Activated CD8-positive, alpha-beta memory T cell treated with anti-CD3 and anti-CD28 coated beads for 36 hours (primary cell): ENCODE measurements at regions not wholly inside any gene's neighbourhood (a gene's known extent, or its start where the extent isn't known, plus 50 kb on each side); places are given as distances from the start of the nearest gene placed in this dataset.
"Not testable (repeated sequence)": the region's sequence is repeated elsewhere in the genome, so short reads cannot be mapped to it uniquely, and the experiment has no call there.

Experiments
- CTCF ChIA-PET: fragments of 350-600 bp; sonication (Branson Sonifier 250); formaldehyde crosslinking; loops from one replicate; lab custom pipeline; 2021; ENCODE audit warnings: antibody characterized with exemption; lab: Charles Lee
- POLR2A ChIA-PET: fragments of 350-600 bp; sonication (Branson Sonifier 250); formaldehyde crosslinking; loops from one replicate; lab custom pipeline; 2021; ENCODE audit warnings: antibody characterized with exemption; lab: Charles Lee

DNA sequence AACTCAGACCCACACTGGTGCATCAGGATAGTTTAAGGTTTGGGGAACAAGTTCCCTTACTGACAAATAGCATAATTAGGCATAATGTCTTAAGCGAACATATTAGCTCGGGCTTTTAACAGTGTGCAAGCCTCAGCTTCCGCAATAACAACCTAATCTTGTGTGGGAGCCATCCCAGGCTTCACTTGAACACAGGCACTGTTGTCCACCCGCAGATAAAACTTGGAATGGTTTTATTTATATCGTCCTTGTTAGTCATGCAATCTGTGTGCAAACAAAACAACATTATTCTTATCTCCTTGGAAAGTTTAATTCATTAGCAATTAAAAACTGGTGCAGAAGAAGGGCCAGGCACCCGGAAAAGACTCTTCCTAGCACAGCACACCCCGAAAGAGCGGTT, 107.4 kb downstream of the LMO4 start:
- CTCF ChIA-PET, POLR2A ChIA-PET: not testable (repeated sequence)

DNA sequence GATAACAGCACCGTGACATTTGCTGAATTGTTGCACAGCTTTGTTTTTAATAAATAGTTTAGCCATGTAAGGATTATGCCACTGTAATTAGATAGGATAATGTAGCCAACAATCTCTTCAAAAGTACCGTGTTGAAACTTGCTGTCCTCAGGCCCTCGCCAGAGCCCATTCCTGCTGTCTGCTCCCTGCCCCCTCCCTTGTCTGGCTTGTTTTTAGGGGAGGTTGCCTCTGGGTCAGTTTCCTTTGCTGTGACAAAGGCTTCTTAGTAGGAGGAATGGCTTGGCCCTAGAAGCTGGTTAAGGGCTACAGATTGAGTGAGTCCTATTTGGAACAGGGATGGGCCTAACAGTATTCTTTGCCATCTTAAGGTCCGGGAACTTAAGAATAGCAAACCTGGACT, 107.9 kb downstream of the LMO4 start:
- CTCF ChIA-PET, result no interaction called here

DNA sequence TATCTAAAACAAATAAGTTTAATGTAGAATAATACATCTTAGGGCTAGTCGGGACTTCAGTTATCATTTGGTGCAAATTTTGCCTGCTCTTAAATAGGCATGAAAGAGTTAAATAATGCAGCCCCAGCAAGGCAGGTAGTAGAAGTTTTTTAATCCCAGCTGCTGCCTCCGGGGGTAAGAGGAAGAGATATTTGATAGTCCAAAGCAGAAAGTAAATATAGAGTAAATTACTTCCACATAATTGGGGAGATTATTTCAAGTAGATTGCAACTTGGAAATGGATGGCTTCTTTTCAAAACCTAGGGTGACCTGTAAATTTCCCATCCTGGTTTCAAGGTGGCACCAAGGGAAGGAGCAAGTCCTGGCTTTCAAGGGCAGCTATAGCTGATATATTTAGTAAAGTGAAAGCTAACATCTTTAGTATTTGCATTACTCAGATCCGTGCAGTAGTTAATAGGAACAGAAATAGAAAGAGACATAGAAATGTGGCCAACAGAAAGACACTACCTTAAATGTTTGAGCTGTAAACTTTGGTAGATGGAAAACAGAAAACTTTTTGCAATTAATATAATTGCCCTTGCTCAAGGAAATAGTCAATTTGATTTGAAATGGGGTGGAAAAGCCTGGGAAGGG, 109.1 kb downstream of the LMO4 start:
- CTCF ChIA-PET, result no interaction called here
- POLR2A ChIA-PET, result no interaction called here

More for the DNA sequence above, 107.9 kb downstream of the LMO4 start:
- POLR2A ChIA-PET, result no interaction called here

DNA sequence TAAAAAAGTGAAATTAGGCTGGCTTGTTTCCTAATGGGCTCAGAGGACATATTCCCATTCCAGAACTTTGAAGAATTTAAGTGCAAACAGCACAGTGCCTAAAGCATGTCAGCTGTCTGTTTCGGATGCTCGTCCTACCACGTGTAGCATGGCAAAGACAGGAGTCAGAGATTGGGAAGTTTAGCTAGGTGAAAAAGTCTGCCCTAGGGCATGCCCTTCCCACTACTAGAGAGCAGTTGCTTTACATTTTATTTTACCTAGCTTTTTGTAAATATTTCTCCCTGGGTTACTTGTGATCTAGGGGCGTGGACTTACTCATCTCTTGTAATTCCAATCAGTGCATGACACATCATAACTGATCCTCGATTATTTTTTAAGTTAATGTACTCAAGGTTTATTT, 111.1 kb downstream of the LMO4 start:
- CTCF ChIA-PET, result no interaction called here
- POLR2A ChIA-PET, result no interaction called here

DNA sequence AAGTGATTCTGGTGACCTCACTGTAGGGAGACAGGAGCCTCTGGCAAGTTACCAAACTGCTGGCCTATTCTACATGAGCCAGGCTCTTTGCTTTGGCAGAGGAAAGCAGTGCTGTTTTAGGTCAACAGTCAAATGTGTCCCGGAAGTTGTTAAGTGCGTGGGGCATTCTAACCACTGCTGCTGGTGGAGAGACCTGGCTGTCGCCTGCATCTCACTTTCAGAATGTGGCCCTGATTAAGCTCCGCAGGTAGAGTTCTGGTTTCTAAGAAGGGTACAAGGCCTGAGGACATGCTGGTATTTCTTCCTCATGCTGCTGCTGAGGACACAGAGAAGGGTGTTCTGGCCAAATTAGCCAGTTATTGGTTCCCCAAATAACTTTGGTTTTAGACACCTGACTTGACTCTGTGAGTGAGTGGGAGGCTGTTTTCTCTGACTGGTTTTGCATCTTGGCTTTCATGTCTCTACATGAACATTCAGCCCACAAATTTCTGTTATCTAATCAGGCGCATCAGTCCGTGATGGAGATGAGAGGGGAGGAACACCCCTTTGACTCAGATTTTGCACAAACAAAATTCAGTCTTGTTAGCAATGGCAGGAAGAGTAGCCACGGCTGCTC, 120.8 kb downstream of the LMO4 start:
- CTCF ChIA-PET, result no interaction called here
- POLR2A ChIA-PET, result no interaction called here

DNA sequence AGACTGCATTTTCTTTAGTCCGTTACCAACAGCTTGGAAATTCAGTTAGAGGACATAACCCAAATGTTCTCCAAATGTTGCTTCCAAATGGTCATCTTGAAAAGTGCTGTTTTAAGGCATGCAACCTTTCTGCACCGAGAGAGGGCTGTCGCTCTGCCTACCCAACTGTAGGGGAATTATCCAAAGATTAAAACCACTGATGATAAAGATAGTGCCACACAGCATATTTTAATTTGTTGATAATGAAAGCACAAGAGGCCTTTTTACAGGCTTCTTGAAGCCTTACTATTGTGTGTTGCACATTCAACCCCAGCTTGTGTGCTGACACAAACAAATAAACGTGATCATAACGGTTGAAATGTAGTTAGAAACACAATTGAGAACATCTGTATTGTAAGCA, 121.5 kb downstream of the LMO4 start:
- ChIA-PET POLR2A (no interaction called here), CTCF (no interaction called here)

DNA sequence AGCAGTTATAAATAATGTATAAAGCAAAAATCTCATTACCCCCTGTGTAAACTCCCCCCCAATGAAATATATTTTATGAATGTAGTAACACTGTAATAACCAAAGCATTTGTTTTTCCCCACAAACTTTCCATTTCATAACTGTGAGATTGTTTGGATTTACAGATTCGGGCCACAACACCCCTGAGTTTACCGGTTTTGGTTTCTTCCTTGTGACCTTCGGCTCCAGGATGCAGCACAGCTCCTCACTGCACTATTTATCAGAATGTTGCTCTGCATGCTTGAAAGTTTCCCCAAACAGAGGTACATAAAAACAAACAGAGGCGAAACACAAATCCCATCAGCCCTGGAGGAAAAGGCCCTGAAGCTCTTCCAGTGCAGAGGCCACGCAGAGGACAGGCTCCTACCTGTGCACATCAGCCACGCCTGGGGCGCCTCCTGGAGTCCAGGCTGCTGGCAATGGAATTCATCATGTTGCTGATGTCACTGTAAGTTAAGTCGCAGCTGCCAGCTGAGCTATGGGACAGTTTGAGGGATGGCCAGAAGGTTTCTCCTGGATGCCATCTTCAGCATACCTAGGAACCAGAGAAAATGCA, 122.0 kb downstream of the LMO4 start:
- CTCF ChIA-PET, result no interaction called here
- POLR2A ChIA-PET, result no interaction called here

DNA sequence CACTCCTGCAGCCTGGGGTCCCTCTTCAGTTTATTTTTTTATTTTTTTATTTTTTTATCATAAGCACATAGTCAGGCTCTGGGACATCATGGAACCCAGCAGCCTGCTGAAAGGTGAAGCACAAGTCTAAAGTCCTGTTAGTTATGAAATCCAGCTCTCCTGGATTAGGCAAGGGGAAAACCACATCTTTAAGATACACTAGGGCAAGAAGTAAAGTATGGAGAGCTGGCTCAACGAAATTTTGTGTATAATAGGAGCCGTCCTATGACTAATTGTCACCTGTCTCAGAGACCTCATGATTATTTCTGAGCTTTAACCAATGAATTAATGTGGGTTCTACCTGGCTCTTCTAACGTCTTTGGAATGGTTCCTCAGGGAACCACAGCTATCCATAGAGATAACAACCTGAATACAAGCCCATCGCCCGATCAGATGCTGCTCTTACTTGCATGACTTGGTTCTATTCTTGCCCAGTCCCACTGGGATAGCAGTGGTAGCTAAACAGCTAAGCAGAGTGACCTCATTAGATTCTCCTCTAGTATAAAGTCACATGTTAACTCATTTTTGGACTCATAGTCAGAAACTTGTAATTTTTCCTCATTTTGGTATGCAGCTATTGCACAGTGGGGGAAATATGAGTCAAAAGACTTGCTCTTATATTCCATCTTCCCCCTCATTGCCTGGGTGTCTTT, 122.7 kb downstream of the LMO4 start:
- ChIA-PET CTCF (no interaction called here), POLR2A (no interaction called here)

DNA sequence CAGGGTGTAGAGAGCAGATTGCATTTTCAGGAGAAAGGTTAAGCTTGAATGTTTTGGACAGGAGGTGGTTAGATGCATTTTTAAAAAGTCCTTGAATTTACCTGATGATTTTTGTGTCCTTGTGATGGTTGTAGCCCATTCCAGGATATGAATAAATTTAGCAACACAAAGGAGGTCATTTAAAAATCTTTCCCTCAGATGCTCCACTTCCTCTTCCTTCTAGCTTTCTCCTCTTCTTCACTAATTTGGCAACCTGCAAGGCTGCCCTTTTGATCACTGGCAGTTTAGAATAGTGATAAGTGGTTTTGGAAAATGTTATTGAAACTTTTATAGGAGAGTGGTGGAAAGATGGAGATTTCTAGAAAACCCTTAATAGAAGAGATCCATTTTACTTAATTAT, 124.0 kb downstream of the LMO4 start:
- CTCF ChIA-PET, result no interaction called here

DNA sequence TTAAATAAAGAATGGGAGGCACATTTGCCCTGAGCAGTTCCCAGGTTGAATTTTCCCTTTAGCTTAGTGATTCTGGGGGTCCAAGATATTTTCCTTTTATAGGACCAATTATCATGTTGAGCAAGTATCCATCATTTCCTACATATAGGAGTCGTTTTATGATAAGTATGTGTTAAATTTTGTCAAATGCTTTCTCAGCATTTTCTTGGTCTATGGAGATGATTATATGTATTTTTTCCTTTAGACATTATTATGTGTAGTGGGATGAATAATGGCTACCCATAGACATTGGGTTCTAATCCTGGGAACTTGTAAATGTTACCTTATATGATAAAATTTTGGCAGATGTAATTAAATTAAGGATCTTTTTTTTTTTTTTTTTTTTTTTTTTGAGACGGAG, 128.7 kb downstream of the LMO4 start:
- ChIA-PET CTCF (no interaction called here), POLR2A (no interaction called here)

More for the DNA sequence above, 124.0 kb downstream of the LMO4 start:
- POLR2A ChIA-PET, result no interaction called here

DNA sequence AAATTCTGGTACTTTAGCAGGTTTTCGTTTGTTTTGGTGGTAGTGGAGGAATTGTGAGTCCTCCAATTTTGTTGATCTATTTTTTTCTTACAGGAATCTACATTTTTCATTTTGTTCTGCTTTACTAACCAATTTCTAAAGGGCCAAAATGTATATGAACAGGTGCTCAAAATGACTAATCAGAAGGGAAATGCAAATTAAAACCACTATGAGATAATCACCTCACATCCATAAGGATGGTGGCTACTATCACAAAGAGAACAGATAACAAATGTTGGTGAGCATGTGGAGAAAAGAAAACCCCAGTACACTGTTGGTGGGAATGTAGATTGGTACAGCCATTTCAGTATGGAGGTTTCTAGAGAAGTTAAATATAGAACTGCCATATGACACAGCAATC, 134.2 kb downstream of the LMO4 start:
- ChIA-PET CTCF (no interaction called here), POLR2A (no interaction called here)

DNA sequence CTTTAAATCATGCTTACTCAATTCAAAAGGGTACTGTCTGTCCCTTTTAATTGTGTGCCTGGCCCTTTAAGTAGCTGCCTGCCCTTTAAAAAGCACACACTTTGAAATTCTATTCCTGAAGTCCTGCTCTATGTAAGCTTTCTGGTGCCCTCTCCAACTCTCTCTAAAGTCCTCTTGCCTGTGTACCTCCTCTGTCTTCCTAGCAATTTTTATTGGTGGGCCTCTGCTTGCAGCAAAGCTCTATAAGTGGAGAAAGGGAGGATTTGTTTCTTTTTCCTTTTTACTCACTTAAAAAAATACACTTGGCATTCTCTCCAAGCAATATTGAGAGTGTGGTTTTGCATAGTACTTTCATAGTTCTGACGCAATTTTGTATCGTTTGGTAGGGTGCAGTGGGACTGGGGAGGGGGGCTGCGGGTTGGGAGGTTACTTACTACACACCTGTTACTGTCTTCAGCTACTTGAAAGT, 135.4 kb downstream of the LMO4 start:
- ChIA-PET CTCF (interaction anchor here (0.6 kb wide), 1 partner anchor 36 kb away, joined by 5 read pairs; no protein-coding TSS in a partner anchor), POLR2A (interaction anchor here (0.6 kb wide), 1 partner anchor 136 kb away, joined by 4 read pairs; no protein-coding TSS in a partner anchor)

DNA sequence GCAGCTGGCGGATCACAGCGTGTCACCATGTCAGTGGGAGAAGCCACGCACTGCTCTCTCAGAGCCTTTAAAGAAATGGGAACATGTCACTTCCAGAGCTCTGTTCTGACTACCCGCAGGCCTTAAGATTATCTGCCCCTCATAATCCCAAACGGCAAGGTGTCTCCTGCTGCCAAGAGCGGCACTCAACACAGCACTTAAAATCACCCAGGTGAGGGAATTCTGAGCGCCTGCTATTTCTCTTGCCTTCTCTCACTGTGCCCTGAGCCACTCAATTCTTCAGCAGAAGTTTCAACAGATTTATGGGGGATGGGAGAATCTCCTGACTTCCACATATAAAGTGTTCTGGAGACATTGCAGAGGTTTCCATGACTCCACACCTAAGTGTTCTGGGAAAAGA, 137.9 kb downstream of the LMO4 start:
- POLR2A ChIA-PET, result no interaction called here
- CTCF ChIA-PET, result interaction anchor here (0.6 kb wide), 1 partner anchor 55 kb away, joined by 3 read pairs; no protein-coding TSS in a partner anchor

DNA sequence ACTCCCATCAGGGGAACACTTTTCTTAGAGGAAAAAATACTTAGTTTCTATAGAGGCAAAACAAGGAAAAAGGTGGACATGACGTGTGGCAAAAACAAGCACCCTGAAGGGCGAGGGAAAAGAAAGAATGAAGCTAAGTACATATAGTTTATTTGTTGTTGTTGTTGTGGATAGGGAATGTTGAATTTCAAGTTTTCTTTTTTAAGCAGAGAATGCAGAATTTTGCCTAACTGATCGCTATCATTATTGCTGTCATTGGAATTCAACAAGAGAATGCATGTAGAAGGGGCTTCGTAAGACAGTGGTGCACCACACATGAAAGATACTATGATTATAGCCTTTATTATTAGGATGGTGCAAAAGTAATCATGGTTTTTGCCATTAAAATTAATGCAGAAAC, 144.0 kb downstream of the LMO4 start:
- CTCF ChIA-PET, result no interaction called here
- POLR2A ChIA-PET, result no interaction called here

DNA sequence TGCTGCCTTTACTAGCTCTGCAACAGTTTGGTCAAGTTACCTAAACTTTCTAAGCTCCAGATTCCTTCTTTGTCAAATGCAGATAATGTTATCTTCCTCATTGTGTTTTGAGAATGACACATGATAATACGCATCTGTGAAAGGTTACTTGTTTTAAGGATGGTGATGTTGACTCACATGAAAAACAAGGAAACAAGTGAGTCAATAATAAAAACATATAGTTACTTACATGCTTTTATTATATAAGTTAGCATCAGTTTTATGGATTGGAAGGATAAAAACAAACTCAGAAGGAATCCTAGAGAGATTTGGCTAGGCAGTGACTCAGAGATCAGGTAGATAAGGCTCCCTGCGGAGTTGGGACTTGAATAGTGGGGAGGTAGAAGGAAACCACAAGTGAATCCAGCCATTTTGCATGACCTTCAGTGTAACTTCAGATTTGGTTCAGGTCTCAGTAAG, 144.6 kb downstream of the LMO4 start:
- ChIA-PET CTCF (no interaction called here), POLR2A (no interaction called here)

DNA sequence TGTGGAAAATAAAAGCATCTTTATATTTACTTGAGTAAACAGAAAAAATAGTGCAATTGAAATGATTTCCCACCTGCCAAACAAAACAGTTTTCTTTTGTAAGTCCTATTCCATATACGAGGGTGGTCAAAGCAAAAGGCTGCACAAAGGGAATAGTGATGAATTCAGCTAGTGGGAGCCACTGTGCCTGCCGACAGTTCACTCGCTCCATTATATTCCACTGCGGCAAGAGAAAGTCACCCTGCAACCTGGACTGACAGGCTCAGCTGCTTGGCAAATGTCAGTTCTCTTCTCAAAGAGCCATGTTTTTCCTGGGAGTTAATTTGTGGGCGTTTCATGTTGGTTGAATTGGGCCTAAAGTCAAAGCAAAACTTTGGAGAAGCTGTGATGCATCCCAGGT, 145.4 kb downstream of the LMO4 start:
- CTCF ChIA-PET, result no interaction called here
- POLR2A ChIA-PET, result no interaction called here

DNA sequence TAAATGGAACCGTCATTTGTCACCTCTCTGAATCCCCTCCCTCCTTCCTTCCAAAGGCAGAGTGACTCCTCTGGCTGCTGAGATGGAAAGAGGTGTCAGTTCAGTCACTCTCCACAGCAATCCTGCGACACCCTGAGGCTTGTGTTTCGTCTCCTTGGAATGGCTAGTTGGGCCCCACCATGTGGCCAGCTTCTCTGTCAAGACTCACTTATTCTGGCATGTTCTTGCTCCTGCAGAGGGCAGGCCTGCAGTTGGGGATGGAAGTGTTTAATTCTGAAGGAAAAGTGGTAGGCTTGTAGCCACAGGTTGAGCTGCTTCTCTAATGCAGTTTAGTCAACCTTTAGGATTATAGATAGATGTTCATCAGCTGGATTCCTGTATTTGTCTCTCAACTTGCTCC, 149.6 kb downstream of the LMO4 start:
- ChIA-PET POLR2A (no interaction called here), CTCF (no interaction called here)

DNA sequence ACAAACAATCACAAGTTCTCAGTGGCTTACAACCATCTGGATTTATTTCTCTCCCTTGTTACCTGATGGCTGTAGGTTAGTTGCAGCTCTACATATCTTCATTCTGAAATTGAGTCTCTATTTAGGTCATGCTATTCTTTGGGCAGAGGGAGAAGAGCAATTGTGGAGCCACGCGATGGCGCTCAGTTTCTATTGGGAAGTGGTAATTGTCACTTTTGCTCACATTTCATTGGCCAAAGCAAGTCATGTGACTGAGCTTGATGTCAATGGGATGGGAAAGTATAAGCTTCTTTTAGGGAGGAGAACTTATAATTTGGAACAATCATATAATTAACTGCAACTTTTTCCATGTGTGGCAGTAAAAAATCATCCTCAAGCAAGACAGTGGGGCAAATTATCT, 166.5 kb downstream of the LMO4 start:
- CTCF ChIA-PET, result no interaction called here
- POLR2A ChIA-PET, result no interaction called here

DNA sequence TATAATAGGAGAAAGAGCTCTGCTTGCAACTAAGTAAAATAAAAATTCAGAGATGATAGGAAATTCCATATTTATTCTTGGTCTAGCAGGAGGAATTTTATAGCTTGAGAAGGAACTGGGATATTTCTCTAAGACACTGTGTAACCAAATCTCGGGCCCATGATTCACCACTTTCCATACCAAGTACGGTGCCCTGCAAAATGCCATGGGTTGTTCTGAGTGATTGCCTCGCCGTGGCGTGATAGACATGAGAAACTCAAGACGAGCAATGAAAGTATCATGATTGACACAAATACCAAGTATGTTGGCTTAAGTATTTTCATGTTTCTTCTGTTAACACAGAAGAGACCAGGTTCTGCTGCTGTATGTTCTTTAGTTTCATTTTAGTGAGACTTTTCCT, 167.2 kb downstream of the LMO4 start:
- POLR2A ChIA-PET, result no interaction called here
- CTCF ChIA-PET, result no interaction called here
